ENCODE measurements at regions not wholly inside any gene's neighbourhood (a gene's known extent, or its start where the extent isn't known, plus 50 kb on each side); places are given as distances from the start of the nearest gene placed in this dataset.

GRCh38 chr7:79548727-79549126, 95.3 kb upstream of the MAGI2 start:
- Mint-ChIP-seq H3K9me3 (peaks cover 3% of the 10 kb centered on the region), H3K4me1 (ENCODE audit: low read depth in 2 of 2) (no peaks in the 10 kb centered on the region), H3K27ac (no peak overlapping the region), H3K36me3 (no peaks in the 10 kb centered on the region), H3K27me3 (no peaks in the 10 kb centered on the region), H3K4me3 (no peak overlapping the region)
- ATAC-seq (no peak), DNase-seq (ENCODE audit: low spot score) (no peak)

- Mint-ChIP-seq H3K4me1 (ENCODE audit: low read depth in 2 of 2) (no peaks in the 10 kb centered on the region), H3K27me3 (no peaks in the 10 kb centered on the region), H3K36me3 (no peaks in the 10 kb centered on the region), H3K4me3 (no peak overlapping the region), H3K27ac (no peak overlapping the region), H3K9me3 (peaks cover 4% of the 10 kb centered on the region)
- ATAC-seq (no peak), DNase-seq (ENCODE audit: low spot score) (no peak)
Measured at GRCh38 chr7:79547132-79547531, 93.7 kb upstream of the MAGI2 start.

- H3K9me3 Mint-ChIP-seq = peaks cover 11% of the 10 kb centered on the region
- H3K4me1 Mint-ChIP-seq (ENCODE audit: low read depth in 2 of 2) = no peaks in the 10 kb centered on the region
- no peaks in the 10 kb centered on the region for H3K36me3 Mint-ChIP-seq
- H3K27me3 Mint-ChIP-seq = no peaks in the 10 kb centered on the region
- ATAC-seq (no peak), DNase-seq (ENCODE audit: low spot score) (no peak)
- no peak overlapping the region for H3K27ac Mint-ChIP-seq
- H3K4me3 Mint-ChIP-seq = no peak overlapping the region
Measured at GRCh38 chr7:79540592-79540991, 87.1 kb upstream of the MAGI2 start.

GRCh38 chr7:79534128-79534527, 80.7 kb upstream of the MAGI2 start:
- no peak for DNase-seq (ENCODE audit: low spot score)
- no peaks in the 10 kb centered on the region for H3K36me3 Mint-ChIP-seq
- no peak overlapping the region for H3K27ac Mint-ChIP-seq
- no peaks in the 10 kb centered on the region for H3K27me3 Mint-ChIP-seq
- peaks cover 14% of the 10 kb centered on the region for H3K9me3 Mint-ChIP-seq
- no peak for ATAC-seq
- H3K4me1 Mint-ChIP-seq (ENCODE audit: low read depth in 2 of 2) = no peaks in the 10 kb centered on the region
- no peak overlapping the region for H3K4me3 Mint-ChIP-seq

GRCh38 chr7:79531905-79532664, 78.6 kb upstream of the MAGI2 start:
- Mint-ChIP-seq H3K9me3 (peaks cover 15% of the 10 kb centered on the region), H3K27ac (no peak overlapping the region), H3K36me3 (no peaks in the 10 kb centered on the region), H3K4me3 (no peak overlapping the region), H3K4me1 (ENCODE audit: low read depth in 2 of 2) (no peaks in the 10 kb centered on the region), H3K27me3 (no peaks in the 10 kb centered on the region)
- DNase-seq (ENCODE audit: low spot score) = no peak
- ATAC-seq = no peak

GRCh38 chr7:79531116-79531515, 77.6 kb upstream of the MAGI2 start:
- no peaks in the 10 kb centered on the region for H3K36me3 Mint-ChIP-seq
- ATAC-seq (no peak), DNase-seq (ENCODE audit: low spot score) (no peak)
- no peaks in the 10 kb centered on the region for H3K27me3 Mint-ChIP-seq
- H3K4me3 Mint-ChIP-seq = no peak overlapping the region
- no peak overlapping the region for H3K27ac Mint-ChIP-seq
- H3K4me1 Mint-ChIP-seq (ENCODE audit: low read depth in 2 of 2) = no peaks in the 10 kb centered on the region
- peaks cover 15% of the 10 kb centered on the region for H3K9me3 Mint-ChIP-seq

- Mint-ChIP-seq H3K9me3 (peaks cover 15% of the 10 kb centered on the region), H3K27me3 (no peaks in the 10 kb centered on the region)
- DNase-seq (ENCODE audit: low spot score) = no peak
Measured at GRCh38 chr7:79529881-79530235, 76.4 kb upstream of the MAGI2 start.

GRCh38 chr7:79529214-79529880, 75.9 kb upstream of the MAGI2 start:
- DNase-seq (ENCODE audit: low spot score) (no peak), ATAC-seq (no peak)
- no peaks in the 10 kb centered on the region for H3K36me3 Mint-ChIP-seq
- no peaks in the 10 kb centered on the region for H3K27me3 Mint-ChIP-seq
- no peaks in the 10 kb centered on the region for H3K4me1 Mint-ChIP-seq (ENCODE audit: low read depth in 2 of 2)
- H3K27ac Mint-ChIP-seq = no peak overlapping the region
- peaks cover 12% of the 10 kb centered on the region for H3K9me3 Mint-ChIP-seq
- no peak overlapping the region for H3K4me3 Mint-ChIP-seq

More at GRCh38 chr7:79529881-79530235, 76.4 kb upstream of the MAGI2 start:
- no peak for ATAC-seq
- H3K27ac Mint-ChIP-seq = no peak overlapping the region
- no peaks in the 10 kb centered on the region for H3K36me3 Mint-ChIP-seq
- no peak overlapping the region for H3K4me3 Mint-ChIP-seq
- no peaks in the 10 kb centered on the region for H3K4me1 Mint-ChIP-seq (ENCODE audit: low read depth in 2 of 2)

- no peak for DNase-seq (ENCODE audit: low spot score)
- Mint-ChIP-seq H3K27me3 (no peaks in the 10 kb centered on the region), H3K9me3 (peaks cover 12% of the 10 kb centered on the region), H3K36me3 (no peaks in the 10 kb centered on the region), H3K4me3 (no peak overlapping the region), H3K4me1 (ENCODE audit: low read depth in 2 of 2) (no peaks in the 10 kb centered on the region), H3K27ac (no peak overlapping the region)
- no peak for ATAC-seq
Measured at GRCh38 chr7:79528421-79528820, 75.0 kb upstream of the MAGI2 start.

GRCh38 chr7:79524048-79524447, 70.6 kb upstream of the MAGI2 start:
- H3K27me3 Mint-ChIP-seq = no peaks in the 10 kb centered on the region
- no peaks in the 10 kb centered on the region for H3K36me3 Mint-ChIP-seq
- no peak overlapping the region for H3K27ac Mint-ChIP-seq
- DNase-seq (ENCODE audit: low spot score) (no peak), ATAC-seq (no peak)
- peaks cover 11% of the 10 kb centered on the region for H3K9me3 Mint-ChIP-seq
- no peaks in the 10 kb centered on the region for H3K4me1 Mint-ChIP-seq (ENCODE audit: low read depth in 2 of 2)
- H3K4me3 Mint-ChIP-seq = no peak overlapping the region

- ATAC-seq = no peak
- no peak overlapping the region for H3K4me3 Mint-ChIP-seq
- H3K9me3 Mint-ChIP-seq = peaks cover 9% of the 10 kb centered on the region
- no peaks in the 10 kb centered on the region for H3K27me3 Mint-ChIP-seq
- DNase-seq (ENCODE audit: low spot score) = no peak
- no peak overlapping the region for H3K27ac Mint-ChIP-seq
- H3K4me1 Mint-ChIP-seq (ENCODE audit: low read depth in 2 of 2) = no peaks in the 10 kb centered on the region
- H3K36me3 Mint-ChIP-seq = no peaks in the 10 kb centered on the region
Measured at GRCh38 chr7:79523436-79523835, 70.0 kb upstream of the MAGI2 start.

GRCh38 chr7:79520543-79520942, 67.1 kb upstream of the MAGI2 start:
- DNase-seq (ENCODE audit: low spot score) = no peak
- no peak overlapping the region for H3K4me3 Mint-ChIP-seq
- H3K4me1 Mint-ChIP-seq (ENCODE audit: low read depth in 2 of 2) = no peaks in the 10 kb centered on the region
- no peaks in the 10 kb centered on the region for H3K27me3 Mint-ChIP-seq
- peaks cover 15% of the 10 kb centered on the region for H3K9me3 Mint-ChIP-seq
- no peak for ATAC-seq
- H3K27ac Mint-ChIP-seq = no peak overlapping the region
- peaks cover 5% of the 10 kb centered on the region for H3K36me3 Mint-ChIP-seq

- Mint-ChIP-seq H3K27me3 (no peaks in the 10 kb centered on the region), H3K27ac (no peak overlapping the region), H3K4me3 (no peak overlapping the region), H3K9me3 (peaks cover 24% of the 10 kb centered on the region), H3K4me1 (ENCODE audit: low read depth in 2 of 2) (no peaks in the 10 kb centered on the region), H3K36me3 (peaks cover 9% of the 10 kb centered on the region)
- DNase-seq (ENCODE audit: low spot score) (no peak), ATAC-seq (no peak)
Measured at GRCh38 chr7:79515358-79515757, 61.9 kb upstream of the MAGI2 start.

- no peak for DNase-seq (ENCODE audit: low spot score)
- Mint-ChIP-seq H3K27ac (no peak overlapping the region), H3K4me3 (no peak overlapping the region), H3K36me3 (peaks cover 9% of the 10 kb centered on the region), H3K9me3 (peaks cover 31% of the 10 kb centered on the region), H3K4me1 (ENCODE audit: low read depth in 2 of 2) (no peaks in the 10 kb centered on the region), H3K27me3 (no peaks in the 10 kb centered on the region)
- ATAC-seq = no peak
Measured at GRCh38 chr7:79513261-79513660, 59.8 kb upstream of the MAGI2 start.

GRCh38 chr7:79512261-79512660, 58.8 kb upstream of the MAGI2 start:
- Mint-ChIP-seq H3K4me3 (no peak overlapping the region), H3K27ac (no peak overlapping the region), H3K4me1 (ENCODE audit: low read depth in 2 of 2) (no peaks in the 10 kb centered on the region), H3K36me3 (peaks cover 9% of the 10 kb centered on the region), H3K9me3 (peaks cover 28% of the 10 kb centered on the region), H3K27me3 (no peaks in the 10 kb centered on the region)
- ATAC-seq = no peak
- no peak for DNase-seq (ENCODE audit: low spot score)
